Stromal cell of bone marrow (primary cell): ENCODE measurements at regions not wholly inside any gene's neighbourhood (a gene's known extent, or its start where the extent isn't known, plus 50 kb on each side); places are given as distances from the start of the nearest gene placed in this dataset.
"Not testable (repeated sequence)": the region's sequence is repeated elsewhere in the genome, so short reads cannot be mapped to it uniquely, and the experiment has no call there.

Experiments
- DNase-seq: peaks from one replicate; pipeline ENCODE4 v3.0.0-alpha.2; 2012; ENCODE audit warnings: low read depth

GRCh38 chrX:66110112-66110511 is 53.9 kb upstream of the HEPH start:
- peak; percentile 3 for DNase-seq

- DNase-seq, result not testable (repeated sequence)
Observed at GRCh38 chrX:66107860-66108259, 56.2 kb upstream of the HEPH start.

- not testable (repeated sequence) for DNase-seq
Observed at GRCh38 chrX:66102398-66102797, 61.6 kb upstream of the HEPH start.

GRCh38 chrX:66098162-66098561 is 58.3 kb upstream of the VSIG4 start:
- no peak for DNase-seq

DNA sequence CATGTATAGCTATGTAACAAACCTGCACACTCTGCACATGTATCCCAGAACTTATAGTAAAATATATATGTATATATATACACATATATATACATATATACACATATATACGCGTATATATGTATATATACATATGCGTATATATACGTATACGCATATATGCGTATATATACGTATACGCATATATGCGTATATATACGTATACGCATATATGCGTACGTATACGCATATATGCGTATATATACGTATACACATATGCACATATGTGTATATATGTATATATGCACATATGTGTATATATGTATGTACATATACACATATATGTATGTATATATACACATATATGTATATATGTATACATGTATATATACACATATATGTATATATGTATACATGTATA is 57.1 kb upstream of the VSIG4 start:
- not testable (repeated sequence) for DNase-seq

GRCh38 chrX:66090004-66090403 is 50.1 kb upstream of the VSIG4 start:
- DNase-seq, result not testable (repeated sequence)
